Karpas-422 (cell line): ENCODE measurements at regions not wholly inside any gene's neighbourhood (a gene's known extent, or its start where the extent isn't known, plus 50 kb on each side); places are given as distances from the start of the nearest gene placed in this dataset.

Source experiments
- DNase-seq: peaks from one replicate; pipeline ENCODE4 v3.0.0-alpha.2; 2015
- H2AFZ ChIP-seq: fragments of 200-600 bp; sonication (generic); 2 replicates; pipeline ENCODE4 v1.6.1; 2014; ENCODE audit warnings: antibody characterized with exemption, low read length, mixed read lengths
- H3K27ac ChIP-seq: fragments of 200-600 bp; sonication (generic); 2 replicates; pipeline ENCODE4 v1.5.1; 2014; ENCODE audit warnings: mild to moderate bottlenecking, low read length, moderate library complexity
- H3K27me3 ChIP-seq: fragments of 200-600 bp; sonication (generic); 2 replicates; pipeline ENCODE4 v1.6.1; 2014; ENCODE audit warnings: low read length, mixed read lengths
- H3K36me3 ChIP-seq: fragments of 200-600 bp; sonication (generic); 2 replicates; pipeline ENCODE4 v1.6.1; 2014; ENCODE audit warnings: low read length, mixed read lengths; ENCODE audit not compliant: insufficient read depth
- H3K4me1 ChIP-seq: fragments of 200-600 bp; sonication (generic); 2 replicates; pipeline ENCODE4 v1.6.1; 2014; ENCODE audit warnings: mild to moderate bottlenecking, low read length, mixed read lengths
- H3K4me2 ChIP-seq: fragments of 200-600 bp; sonication (generic); 2 replicates; pipeline ENCODE4 v1.6.1; 2014; ENCODE audit warnings: low read length, low read depth, mild to moderate bottlenecking; ENCODE audit not compliant: poor library complexity, severe bottlenecking
- H3K4me3 ChIP-seq: fragments of 200-600 bp; sonication (generic); 2 replicates; pipeline ENCODE4 v1.5.1; 2014; ENCODE audit warnings: mild to moderate bottlenecking, antibody characterized with exemption, low read length, mixed read lengths
- H3K79me2 ChIP-seq: fragments of 200-600 bp; sonication (generic); 2 replicates; pipeline ENCODE4 v1.6.1; 2014; ENCODE audit warnings: mild to moderate bottlenecking, low read length, mixed read lengths
- H3K9ac ChIP-seq: fragments of 200-600 bp; sonication (generic); 2 replicates; pipeline ENCODE4 v1.6.0; 2014; ENCODE audit warnings: low read length
- H3K9me2 ChIP-seq: fragments of 200-600 bp; sonication (generic), shearing (Covaris generic); replicated peaks from 2 replicates; pipeline ENCODE4 v1.6.0; 2014; ENCODE audit warnings: mild to moderate bottlenecking, low read length, moderate library complexity; ENCODE audit not compliant: insufficient read depth
- H3K9me3 ChIP-seq: fragments of 300-700, 200-600 bp; sonication (generic); 2 replicates; pipeline ENCODE4 v1.6.1; 2014; ENCODE audit warnings: low read length, mixed read lengths
- H4K20me1 ChIP-seq: fragments of 200-600 bp; sonication (generic); 2 replicates; pipeline ENCODE4 v1.6.1; 2014; ENCODE audit warnings: mild to moderate bottlenecking, antibody characterized with exemption, low read length, low read depth; ENCODE audit not compliant: insufficient read depth

DNA sequence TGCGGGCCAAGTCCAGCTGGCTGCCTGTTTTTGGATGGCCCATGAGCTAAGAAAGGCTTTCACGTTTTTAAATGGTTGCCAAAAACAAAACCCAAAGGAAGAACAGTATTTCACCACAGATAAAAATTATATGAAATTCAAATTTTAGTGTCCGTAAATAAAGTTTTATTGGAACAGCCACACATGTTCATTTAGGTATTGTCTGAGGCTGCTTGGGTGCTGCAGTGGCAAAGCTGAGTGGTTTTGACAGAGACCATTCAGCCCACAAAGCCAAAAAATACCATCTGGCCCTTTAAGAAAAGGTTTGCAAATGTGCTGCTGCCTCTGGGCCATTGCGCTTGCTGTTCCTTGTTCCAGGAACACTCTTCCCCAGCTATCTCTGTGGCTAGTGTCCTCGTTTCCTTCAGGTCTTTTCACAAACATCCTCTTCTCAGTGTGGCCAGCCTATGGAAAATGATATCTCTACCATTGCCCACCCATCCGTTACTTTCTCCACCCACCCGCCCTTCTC lies 232.9 kb upstream of the CIBAR2 start:
- no peak overlapping the region for H3K4me2 ChIP-seq
- no peak overlapping the region for H3K27ac ChIP-seq
- no peaks in the 10 kb centered on the region for H3K27me3 ChIP-seq
- H3K9me3 ChIP-seq = no peaks in the 10 kb centered on the region
- H3K9ac ChIP-seq = no peak overlapping the region
- no peaks in the 10 kb centered on the region for H3K9me2 ChIP-seq
- no peak overlapping the region for H3K4me3 ChIP-seq
- H2AFZ ChIP-seq = no peak overlapping the region
- no peak for DNase-seq
- H3K79me2 ChIP-seq = no peaks in the 10 kb centered on the region
- H3K4me1 ChIP-seq = no peaks in the 10 kb centered on the region
- no peaks in the 10 kb centered on the region for H4K20me1 ChIP-seq
- H3K36me3 ChIP-seq = no peaks in the 10 kb centered on the region

DNA sequence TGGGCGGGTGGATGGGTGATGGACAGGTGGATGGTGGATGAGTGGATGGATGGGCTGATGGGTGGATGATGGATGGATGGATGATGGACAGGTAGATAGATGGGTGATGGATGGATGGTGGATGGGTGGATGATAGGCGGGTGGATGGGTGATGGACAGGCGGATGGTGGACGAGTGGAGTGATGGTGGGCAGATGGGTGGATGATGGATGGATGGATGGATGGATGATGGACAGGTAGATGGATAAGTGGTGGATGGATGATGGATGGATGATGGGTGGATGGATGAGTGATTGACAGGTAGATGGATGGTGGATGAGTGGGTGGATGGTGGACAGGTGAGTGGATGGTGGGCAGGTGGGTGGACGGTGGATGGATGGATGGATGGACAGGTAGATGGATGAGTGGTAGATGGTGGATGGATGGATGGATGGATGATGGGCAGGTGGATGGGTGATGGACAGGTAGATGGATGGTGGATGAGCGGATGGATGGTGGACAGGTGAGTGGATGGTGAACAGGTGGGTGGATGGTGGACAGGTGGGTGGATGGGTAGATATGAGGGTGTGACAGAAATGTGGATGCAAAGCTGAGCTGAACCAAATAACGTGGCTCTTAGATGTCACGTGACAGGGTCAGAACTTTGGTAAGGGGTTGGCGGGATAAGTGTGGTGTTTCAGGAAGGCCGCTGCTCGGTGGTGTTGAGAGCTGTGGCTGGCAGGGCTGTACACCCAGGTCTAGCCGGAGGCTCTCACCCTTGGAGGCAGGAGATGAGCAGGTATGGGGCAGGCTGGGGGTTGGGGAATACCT lies 234.3 kb upstream of the CIBAR2 start:
- Histone ChIP-seq H3K27me3 (no peaks in the 10 kb centered on the region), H3K79me2 (no peaks in the 10 kb centered on the region), H3K9me3 (no peaks in the 10 kb centered on the region), H2AFZ (no peak overlapping the region), H3K4me1 (no peaks in the 10 kb centered on the region), H3K4me3 (no peak overlapping the region), H3K36me3 (no peaks in the 10 kb centered on the region), H3K27ac (no peak overlapping the region), H3K9me2 (no peaks in the 10 kb centered on the region), H4K20me1 (no peaks in the 10 kb centered on the region), H3K4me2 (no peak overlapping the region), H3K9ac (no peak overlapping the region)
- no peak for DNase-seq

- peak; percentile 72 for DNase-seq
- Histone ChIP-seq H3K9me3 (no peaks in the 10 kb centered on the region), H2AFZ (no peak overlapping the region)
Measured at GRCh38 chr16:85347213-85347591, 234.9 kb upstream of the CIBAR2 start.

GRCh38 chr16:85348065-85348840 lies 236.0 kb upstream of the CIBAR2 start:
- no peaks in the 10 kb centered on the region for H3K9me3 ChIP-seq
- H3K4me1 ChIP-seq = no peaks in the 10 kb centered on the region
- H3K4me2 ChIP-seq = no peak overlapping the region
- no peaks in the 10 kb centered on the region for H4K20me1 ChIP-seq
- no peak overlapping the region for H2AFZ ChIP-seq
- no peaks in the 10 kb centered on the region for H3K9me2 ChIP-seq
- H3K27me3 ChIP-seq = no peaks in the 10 kb centered on the region
- H3K9ac ChIP-seq = no peak overlapping the region
- DNase-seq = no peak
- no peak overlapping the region for H3K27ac ChIP-seq
- H3K36me3 ChIP-seq = no peaks in the 10 kb centered on the region
- H3K4me3 ChIP-seq = no peak overlapping the region
- H3K79me2 ChIP-seq = no peaks in the 10 kb centered on the region

More at GRCh38 chr16:85347213-85347591, 234.9 kb upstream of the CIBAR2 start:
- Histone ChIP-seq H3K9me2 (no peaks in the 10 kb centered on the region), H4K20me1 (no peaks in the 10 kb centered on the region), H3K36me3 (no peaks in the 10 kb centered on the region), H3K9ac (no peak overlapping the region), H3K4me1 (no peaks in the 10 kb centered on the region), H3K4me3 (no peak overlapping the region), H3K79me2 (no peaks in the 10 kb centered on the region), H3K4me2 (no peak overlapping the region), H3K27ac (no peak overlapping the region), H3K27me3 (no peaks in the 10 kb centered on the region)

- H3K27ac ChIP-seq = no peak overlapping the region
- no peaks in the 10 kb centered on the region for H3K4me1 ChIP-seq
- no peaks in the 10 kb centered on the region for H3K27me3 ChIP-seq
- H3K9me2 ChIP-seq = no peaks in the 10 kb centered on the region
- H3K9ac ChIP-seq = no peak overlapping the region
- no peak overlapping the region for H2AFZ ChIP-seq
- H3K4me2 ChIP-seq = no peak overlapping the region
- H4K20me1 ChIP-seq = no peaks in the 10 kb centered on the region
- H3K79me2 ChIP-seq = no peaks in the 10 kb centered on the region
- H3K9me3 ChIP-seq = no peaks in the 10 kb centered on the region
- no peak for DNase-seq
- no peak overlapping the region for H3K4me3 ChIP-seq
- H3K36me3 ChIP-seq = no peaks in the 10 kb centered on the region
Measured at GRCh38 chr16:85348911-85349334, 236.7 kb upstream of the CIBAR2 start.

DNA sequence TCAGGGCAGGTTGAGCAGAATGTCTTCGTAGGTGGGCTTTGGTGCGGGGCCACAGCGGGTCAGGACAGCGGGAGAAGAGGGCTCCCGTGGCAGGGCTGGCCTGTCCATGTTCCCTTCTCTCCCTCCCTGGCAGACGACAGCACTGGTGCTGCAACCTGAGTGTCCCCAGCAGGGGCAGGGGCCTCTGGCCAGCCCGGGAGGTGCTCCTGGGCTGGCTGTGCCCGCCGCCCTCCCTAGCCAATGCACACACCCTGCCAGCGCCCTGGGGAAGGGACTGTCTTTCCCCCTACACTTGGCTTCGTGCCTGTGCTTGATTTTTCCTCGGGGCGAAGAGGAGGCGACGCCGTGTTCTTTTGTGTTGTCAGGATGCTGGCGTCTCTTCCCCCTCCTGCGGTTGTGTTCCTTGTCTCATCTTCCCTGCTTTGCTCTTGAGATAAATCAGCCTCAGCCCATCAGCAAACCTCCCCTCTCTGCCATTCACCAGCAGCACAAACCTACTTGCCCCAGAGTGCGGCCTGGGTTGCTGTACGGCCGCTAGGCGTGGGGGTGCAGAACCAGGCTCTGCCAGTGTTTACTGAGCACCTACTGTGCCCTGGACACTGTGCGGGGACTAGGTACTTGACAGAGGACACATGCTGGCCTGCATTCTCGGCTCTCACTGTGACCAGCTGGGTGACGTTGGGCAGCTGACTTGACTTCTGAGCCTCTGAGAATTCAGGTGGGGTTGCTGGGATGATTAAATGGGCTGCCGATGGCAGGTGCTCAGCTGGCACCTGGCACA lies 237.3 kb upstream of the CIBAR2 start:
- H3K27ac ChIP-seq = no peak overlapping the region
- H3K9me2 ChIP-seq = no peaks in the 10 kb centered on the region
- H2AFZ ChIP-seq = no peak overlapping the region
- H3K27me3 ChIP-seq = no peaks in the 10 kb centered on the region
- no peaks in the 10 kb centered on the region for H3K79me2 ChIP-seq
- no peaks in the 10 kb centered on the region for H3K36me3 ChIP-seq
- H3K9ac ChIP-seq = no peak overlapping the region
- H3K4me1 ChIP-seq = no peaks in the 10 kb centered on the region
- DNase-seq = no peak
- no peak overlapping the region for H3K4me2 ChIP-seq
- H3K9me3 ChIP-seq = no peaks in the 10 kb centered on the region
- no peak overlapping the region for H3K4me3 ChIP-seq
- no peaks in the 10 kb centered on the region for H4K20me1 ChIP-seq

GRCh38 chr16:85350146-85350728 lies 238.0 kb upstream of the CIBAR2 start:
- H3K4me3 ChIP-seq = no peak overlapping the region
- no peak overlapping the region for H3K9ac ChIP-seq
- no peaks in the 10 kb centered on the region for H3K79me2 ChIP-seq
- no peaks in the 10 kb centered on the region for H4K20me1 ChIP-seq
- no peak overlapping the region for H2AFZ ChIP-seq
- H3K9me2 ChIP-seq = no peaks in the 10 kb centered on the region
- no peak for DNase-seq
- H3K27ac ChIP-seq = no peak overlapping the region
- no peaks in the 10 kb centered on the region for H3K27me3 ChIP-seq
- no peaks in the 10 kb centered on the region for H3K9me3 ChIP-seq
- no peaks in the 10 kb centered on the region for H3K36me3 ChIP-seq
- H3K4me1 ChIP-seq = no peaks in the 10 kb centered on the region
- no peak overlapping the region for H3K4me2 ChIP-seq
